Calu3 (cell line): ENCODE measurements at regions not wholly inside any gene's neighbourhood (a gene's known extent, or its start where the extent isn't known, plus 50 kb on each side); places are given as distances from the start of the nearest gene placed in this dataset.

Experiments used
- BruUV-seq: library from RNA; stranded (reverse); fragments of 400-500 nt; replicated peaks from 2 replicates; lab custom pipeline; 2021; lab: Mats Ljungman, UMichigan
- CTCF ChIA-PET: fragments of 300-600 bp; sonication (Branson Sonifier 250); formaldehyde crosslinking; loops from one replicate; lab custom pipeline; 2022; ENCODE audit warnings: antibody characterized with exemption; lab: Charles Lee
- DNase-seq: peaks from one replicate; pipeline ENCODE4 v3.0.0; 2022
- H3K27ac Mint-ChIP-seq: one replicate; pipeline ENCODE4 v1.8.0; 2022; ENCODE audit warnings: mixed read lengths; ENCODE audit not compliant: unreplicated experiment
- H3K27me3 Mint-ChIP-seq: one replicate; pipeline ENCODE4 v1.8.0; 2022; ENCODE audit warnings: mixed read lengths; ENCODE audit not compliant: unreplicated experiment
- H3K36me3 Mint-ChIP-seq: one replicate; pipeline ENCODE4 v1.8.0; 2022; ENCODE audit warnings: mild to moderate bottlenecking, moderate library complexity, mixed read lengths; ENCODE audit not compliant: insufficient read depth, unreplicated experiment
- H3K4me1 Mint-ChIP-seq: one replicate; pipeline ENCODE4 v1.8.0; 2022; ENCODE audit warnings: mild to moderate bottlenecking, low read depth, mixed read lengths; ENCODE audit not compliant: unreplicated experiment
- H3K4me3 Mint-ChIP-seq: one replicate; pipeline ENCODE4 v1.8.0; 2022; ENCODE audit warnings: mild to moderate bottlenecking, low read depth, moderate library complexity, mixed read lengths; ENCODE audit not compliant: unreplicated experiment
- H3K9me3 Mint-ChIP-seq: one replicate; pipeline ENCODE4 v1.8.0; 2022; ENCODE audit warnings: low read depth, mixed read lengths; ENCODE audit not compliant: unreplicated experiment
- intact Hi-C: fragments of 100-400 bp; cut with micrococcal nuclease; formaldehyde crosslinking; loops from one replicate; pipeline ENCODE4 v1.10.0; 2022; ENCODE audit not compliant: unreplicated experiment
- TF ChIP-seq, protein P1 (sequence below): fragments of 200-600 bp; IDR thresholded peaks from one replicate; pipeline ENCODE4 v1.8.0; 2022; ENCODE audit warnings: antibody characterized with exemption; ENCODE audit not compliant: unreplicated experiment

DNA sequence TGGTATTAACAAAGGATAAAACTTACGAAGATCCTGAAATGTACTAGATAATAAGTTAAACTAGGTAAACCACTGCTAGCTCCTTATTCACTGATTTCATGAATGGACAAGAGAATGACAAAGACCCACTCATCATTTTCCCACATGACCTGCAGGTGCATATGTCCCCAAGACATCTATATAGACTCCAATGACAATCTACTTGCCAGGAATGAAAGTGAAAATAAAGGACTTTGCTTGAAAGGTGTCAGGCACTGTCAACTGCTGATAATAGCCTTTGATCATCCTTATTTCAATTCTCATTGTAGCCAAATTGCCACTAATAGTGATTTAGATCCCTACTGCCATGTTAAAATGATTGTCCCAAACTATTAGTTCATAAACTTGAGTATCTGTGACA lies 321.8 kb downstream of the HACE1 start:
- Mint-ChIP-seq H3K9me3 (no peaks in the 10 kb centered on the region), H3K4me3 (no peak overlapping the region), H3K4me1 (peaks cover 11% of the 10 kb centered on the region), H3K36me3 (no peaks in the 10 kb centered on the region), H3K27me3 (no peaks in the 10 kb centered on the region), H3K27ac (no peak overlapping the region)
- no peak for DNase-seq
- TF ChIP-seq, protein P1, sequence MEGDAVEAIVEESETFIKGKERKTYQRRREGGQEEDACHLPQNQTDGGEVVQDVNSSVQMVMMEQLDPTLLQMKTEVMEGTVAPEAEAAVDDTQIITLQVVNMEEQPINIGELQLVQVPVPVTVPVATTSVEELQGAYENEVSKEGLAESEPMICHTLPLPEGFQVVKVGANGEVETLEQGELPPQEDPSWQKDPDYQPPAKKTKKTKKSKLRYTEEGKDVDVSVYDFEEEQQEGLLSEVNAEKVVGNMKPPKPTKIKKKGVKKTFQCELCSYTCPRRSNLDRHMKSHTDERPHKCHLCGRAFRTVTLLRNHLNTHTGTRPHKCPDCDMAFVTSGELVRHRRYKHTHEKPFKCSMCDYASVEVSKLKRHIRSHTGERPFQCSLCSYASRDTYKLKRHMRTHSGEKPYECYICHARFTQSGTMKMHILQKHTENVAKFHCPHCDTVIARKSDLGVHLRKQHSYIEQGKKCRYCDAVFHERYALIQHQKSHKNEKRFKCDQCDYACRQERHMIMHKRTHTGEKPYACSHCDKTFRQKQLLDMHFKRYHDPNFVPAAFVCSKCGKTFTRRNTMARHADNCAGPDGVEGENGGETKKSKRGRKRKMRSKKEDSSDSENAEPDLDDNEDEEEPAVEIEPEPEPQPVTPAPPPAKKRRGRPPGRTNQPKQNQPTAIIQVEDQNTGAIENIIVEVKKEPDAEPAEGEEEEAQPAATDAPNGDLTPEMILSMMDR, result no peak
- intact Hi-C loops, result no loop called here
- CTCF ChIA-PET, result no interaction called here
- BruUV-seq, result no TSS peak

DNA sequence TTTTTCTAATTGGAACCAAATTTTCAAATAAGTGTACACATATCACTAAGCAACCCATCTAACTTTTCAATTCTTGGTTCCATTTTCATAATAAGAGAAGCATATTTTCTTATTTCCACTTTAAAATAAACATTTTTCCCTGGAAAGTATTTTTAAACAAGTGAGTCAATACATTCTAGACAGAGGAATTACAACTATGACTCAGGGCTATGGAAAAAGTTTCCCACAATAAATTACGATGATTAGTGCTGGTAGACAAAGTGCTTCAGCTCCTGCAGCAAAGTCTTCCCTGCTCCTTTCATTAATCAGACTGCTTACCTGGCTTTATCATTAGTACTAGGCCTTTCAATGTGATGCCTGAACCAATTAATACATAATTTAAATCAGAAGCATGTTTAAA lies 322.5 kb downstream of the HACE1 start:
- no peak for DNase-seq
- Mint-ChIP-seq H3K27ac (no peak overlapping the region), H3K27me3 (no peaks in the 10 kb centered on the region), H3K4me1 (peaks cover 11% of the 10 kb centered on the region), H3K9me3 (no peaks in the 10 kb centered on the region), H3K4me3 (no peak overlapping the region), H3K36me3 (no peaks in the 10 kb centered on the region)
- CTCF ChIA-PET, result no interaction called here
- BruUV-seq, result no TSS peak
- TF ChIP-seq, protein P1, result no peak
- intact Hi-C loops, result no loop called here

DNA sequence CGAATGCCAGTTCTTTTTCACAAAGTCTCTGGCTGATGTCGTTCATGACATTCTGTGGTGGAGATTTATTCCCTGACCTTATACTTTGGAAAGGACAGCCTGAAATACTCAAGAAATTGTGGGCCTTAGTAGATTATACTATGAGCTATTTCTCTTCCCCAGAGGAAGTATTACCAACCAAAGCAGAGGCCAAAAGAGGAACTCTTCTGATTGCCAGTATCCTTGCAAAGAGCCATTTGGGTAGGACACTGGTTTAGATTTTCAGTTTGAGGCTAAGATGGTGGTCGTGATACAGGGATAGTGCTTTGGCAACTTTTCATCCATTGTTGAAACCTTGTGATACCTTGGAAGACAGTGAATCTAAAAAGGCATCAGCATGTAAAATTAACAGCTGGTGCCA lies 327.3 kb downstream of the HACE1 start:
- intact Hi-C loops, result no loop called here
- CTCF ChIA-PET, result no interaction called here
- Mint-ChIP-seq H3K4me3 (no peak overlapping the region), H3K4me1 (peaks cover 15% of the 10 kb centered on the region), H3K27ac (no peak overlapping the region), H3K9me3 (no peaks in the 10 kb centered on the region), H3K36me3 (peaks cover 5% of the 10 kb centered on the region), H3K27me3 (no peaks in the 10 kb centered on the region)
- TF ChIP-seq, protein P1, result no peak
- BruUV-seq, result no TSS peak
- DNase-seq, result no peak

DNA sequence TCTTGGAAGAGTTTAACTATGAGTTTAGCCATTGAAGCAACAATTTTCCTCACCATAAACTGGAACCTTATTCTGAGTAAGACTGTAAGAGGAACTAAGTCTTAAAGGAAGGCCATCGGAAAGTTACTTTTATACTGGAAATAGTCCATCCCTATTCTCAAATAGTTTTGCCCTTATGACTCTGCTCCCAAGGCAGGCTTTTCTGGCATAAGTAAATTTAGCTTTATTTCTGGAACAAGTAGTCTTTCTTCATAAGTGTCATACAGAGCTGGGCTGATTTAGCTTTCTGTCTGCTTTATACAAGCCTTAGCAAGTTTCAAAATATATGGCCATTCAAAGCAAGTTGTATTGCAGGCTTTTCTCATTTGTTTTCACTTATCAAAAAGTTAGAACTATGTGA lies 328.1 kb downstream of the HACE1 start:
- no TSS peak for BruUV-seq
- H3K27ac Mint-ChIP-seq, result no peak overlapping the region
- TF ChIP-seq, protein P1, result no peak
- CTCF ChIA-PET, result no interaction called here
- H3K27me3 Mint-ChIP-seq, result no peaks in the 10 kb centered on the region
- H3K9me3 Mint-ChIP-seq, result no peaks in the 10 kb centered on the region
- H3K36me3 Mint-ChIP-seq, result peaks cover 5% of the 10 kb centered on the region
- H3K4me1 Mint-ChIP-seq, result peaks cover 24% of the 10 kb centered on the region
- no peak for DNase-seq
- intact Hi-C loops, result no loop called here
- H3K4me3 Mint-ChIP-seq, result no peak overlapping the region
